Glutamatergic neuron (in vitro differentiated cells): ENCODE measurements at regions not wholly inside any gene's neighbourhood (a gene's known extent, or its start where the extent isn't known, plus 50 kb on each side); places are given as distances from the start of the nearest gene placed in this dataset.

Experiments
- DNase-seq: peaks from one replicate; pipeline ENCODE4 v3.0.0; 2022
- H3K27ac Mint-ChIP-seq: one replicate; pipeline ENCODE4 v1.8.0; 2020; ENCODE audit warnings: mild to moderate bottlenecking, mixed read lengths, inconsistent platforms; ENCODE audit not compliant: unreplicated experiment
- H3K27me3 Mint-ChIP-seq: one replicate; pipeline ENCODE4 v1.8.0; 2020; ENCODE audit warnings: mild to moderate bottlenecking, moderate library complexity, mixed read lengths, inconsistent platforms; ENCODE audit not compliant: unreplicated experiment
- H3K36me3 Mint-ChIP-seq: one replicate; pipeline ENCODE4 v1.8.0; 2020; ENCODE audit warnings: mild to moderate bottlenecking, mixed read lengths, inconsistent platforms; ENCODE audit not compliant: unreplicated experiment
- H3K4me1 Mint-ChIP-seq: one replicate; pipeline ENCODE4 v1.8.0; 2020; ENCODE audit warnings: mild to moderate bottlenecking, low read depth, mixed read lengths, inconsistent platforms; ENCODE audit not compliant: unreplicated experiment
- H3K4me3 Mint-ChIP-seq: one replicate; pipeline ENCODE4 v1.8.0; 2020; ENCODE audit warnings: mild to moderate bottlenecking, mixed read lengths, inconsistent platforms; ENCODE audit not compliant: unreplicated experiment
- H3K9me3 Mint-ChIP-seq: one replicate; pipeline ENCODE4 v1.8.0; 2020; ENCODE audit warnings: mild to moderate bottlenecking, moderate library complexity, mixed read lengths, inconsistent platforms; ENCODE audit not compliant: unreplicated experiment
- CTCF ChIP-seq: fragments of 200-600 bp; sonication (generic); IDR thresholded peaks from one replicate; pipeline ENCODE4 v1.5.0; 2021; ENCODE audit not compliant: partially characterized antibody, unreplicated experiment

- Mint-ChIP-seq H3K36me3 (no peaks in the 10 kb centered on the region), H3K4me3 (no peak overlapping the region), H3K27ac (no peak overlapping the region), H3K27me3 (peaks cover 5% of the 10 kb centered on the region), H3K4me1 (no peaks in the 10 kb centered on the region), H3K9me3 (peaks cover 4% of the 10 kb centered on the region)
- DNase-seq: no peak
- TF ChIP-seq CTCF: no peak
These were observed 72.7 kb upstream of the ATG10 start for GRCh38 chr5:81899123-81899522.

- Mint-ChIP-seq H3K36me3 (no peaks in the 10 kb centered on the region), H3K27ac (no peak overlapping the region), H3K27me3 (peaks cover 5% of the 10 kb centered on the region), H3K4me1 (no peaks in the 10 kb centered on the region), H3K9me3 (peaks cover 4% of the 10 kb centered on the region), H3K4me3 (no peak overlapping the region)
- TF ChIP-seq CTCF: no peak
- DNase-seq: no peak
These were observed 73.4 kb upstream of the ATG10 start for GRCh38 chr5:81898403-81898802.

- H3K9me3 Mint-ChIP-seq: peaks cover 4% of the 10 kb centered on the region
- H3K4me3 Mint-ChIP-seq: no peak overlapping the region
- no peak overlapping the region for H3K27ac Mint-ChIP-seq
- DNase-seq: no peak
- H3K4me1 Mint-ChIP-seq: no peaks in the 10 kb centered on the region
- H3K27me3 Mint-ChIP-seq: peaks cover 5% of the 10 kb centered on the region
- peaks cover 8% of the 10 kb centered on the region for H3K36me3 Mint-ChIP-seq
- no peak for TF ChIP-seq CTCF
These were observed 75.1 kb upstream of the ATG10 start for GRCh38 chr5:81896764-81897163.

- peaks cover 2% of the 10 kb centered on the region for H3K27me3 Mint-ChIP-seq
- no peak overlapping the region for H3K27ac Mint-ChIP-seq
- no peaks in the 10 kb centered on the region for H3K4me1 Mint-ChIP-seq
- H3K4me3 Mint-ChIP-seq: no peak overlapping the region
- no peak for TF ChIP-seq CTCF
- DNase-seq: no peak
- H3K9me3 Mint-ChIP-seq: peaks cover 8% of the 10 kb centered on the region
- H3K36me3 Mint-ChIP-seq: peaks cover 16% of the 10 kb centered on the region
These were observed 76.5 kb upstream of the ATG10 start for GRCh38 chr5:81895307-81895706.

GRCh38 chr5:81893961-81894360 is 77.9 kb upstream of the ATG10 start:
- DNase-seq: no peak
- Mint-ChIP-seq H3K27me3 (peaks cover 2% of the 10 kb centered on the region), H3K27ac (no peak overlapping the region), H3K4me3 (no peak overlapping the region), H3K9me3 (peaks cover 9% of the 10 kb centered on the region), H3K4me1 (no peaks in the 10 kb centered on the region), H3K36me3 (peaks cover 28% of the 10 kb centered on the region)
- TF ChIP-seq CTCF: no peak
